ENCODE measurements at regions not wholly inside any gene's neighbourhood (a gene's known extent, or its start where the extent isn't known, plus 50 kb on each side); places are given as distances from the start of the nearest gene placed in this dataset.
"Not testable (repeated sequence)": the region's sequence is repeated elsewhere in the genome, so short reads cannot be mapped to it uniquely, and the experiment has no call there.

DNA sequence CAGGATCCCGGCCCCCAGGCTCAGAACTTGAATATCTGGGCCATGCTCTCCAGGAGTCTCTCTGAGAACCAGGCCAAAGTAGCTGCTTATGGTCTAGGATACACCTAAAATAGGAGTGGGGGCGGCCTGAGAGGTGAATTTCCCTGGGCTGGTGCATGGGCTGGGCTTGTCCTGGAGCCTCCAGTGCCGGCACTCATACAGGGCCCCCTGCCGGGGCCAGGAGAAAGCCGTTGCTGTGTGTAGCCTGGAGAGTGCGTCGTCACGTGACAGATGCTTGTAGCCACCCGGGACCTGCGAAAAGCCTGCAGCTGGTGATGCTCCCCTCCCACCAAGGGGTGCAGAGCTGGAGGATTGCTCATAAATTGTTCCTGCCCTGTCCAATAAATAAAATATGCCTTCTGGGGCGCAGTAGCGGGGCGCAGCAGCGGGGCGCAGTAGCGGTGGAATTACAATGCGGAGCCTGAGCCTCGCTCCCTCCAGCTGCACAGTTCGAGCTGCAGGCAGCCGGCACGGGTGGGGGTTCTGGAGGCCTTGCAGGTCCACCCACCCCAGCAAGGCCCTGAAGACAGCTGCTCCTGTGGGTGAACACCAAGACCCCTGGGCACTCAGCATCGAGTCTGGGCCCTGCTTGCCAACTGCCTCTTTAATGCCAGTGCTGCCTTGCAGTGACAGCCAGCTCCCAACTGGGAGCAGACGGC lies 289.9 kb downstream of the NDUFA10 start:
- DNase-seq (ENCODE audit: low spot score) (no peak), ATAC-seq (ENCODE audit: low FRiP score) (no peak)
- TF ChIP-seq CTCF (IDR thresholded peaks at IDR 0.05) = no peak

DNA sequence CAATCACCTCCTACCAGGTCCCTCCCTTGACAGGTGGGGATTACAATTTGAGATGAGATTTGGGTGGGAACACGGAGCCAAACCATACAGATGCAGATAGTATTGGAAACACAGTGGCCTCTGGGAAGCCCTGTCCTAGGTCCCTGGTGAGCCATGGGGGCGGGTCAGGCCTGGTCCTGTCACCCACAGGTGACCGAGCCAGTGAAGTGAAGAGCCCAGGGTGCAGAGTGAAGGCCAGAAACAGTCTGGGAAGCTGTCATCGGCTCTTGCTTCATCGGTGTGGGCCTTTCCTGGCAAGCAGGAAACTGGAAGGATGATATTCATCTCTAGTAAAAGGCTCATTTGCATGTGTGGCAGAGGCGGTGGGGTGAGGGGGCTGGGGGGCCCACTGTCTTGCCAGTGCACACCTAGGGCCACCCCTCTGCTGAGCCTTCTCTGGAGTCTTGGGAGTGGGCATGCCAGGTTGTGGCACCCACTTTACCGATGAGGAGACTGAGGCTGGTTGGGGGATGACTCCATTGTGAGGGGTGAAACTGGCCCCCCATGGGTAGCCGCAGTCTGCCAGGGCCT lies 290.6 kb downstream of the NDUFA10 start:
- DNase-seq (ENCODE audit: low spot score) = no peak
- ATAC-seq (ENCODE audit: low FRiP score) = no peak
- no peak for TF ChIP-seq CTCF (IDR thresholded peaks at IDR 0.05)

DNA sequence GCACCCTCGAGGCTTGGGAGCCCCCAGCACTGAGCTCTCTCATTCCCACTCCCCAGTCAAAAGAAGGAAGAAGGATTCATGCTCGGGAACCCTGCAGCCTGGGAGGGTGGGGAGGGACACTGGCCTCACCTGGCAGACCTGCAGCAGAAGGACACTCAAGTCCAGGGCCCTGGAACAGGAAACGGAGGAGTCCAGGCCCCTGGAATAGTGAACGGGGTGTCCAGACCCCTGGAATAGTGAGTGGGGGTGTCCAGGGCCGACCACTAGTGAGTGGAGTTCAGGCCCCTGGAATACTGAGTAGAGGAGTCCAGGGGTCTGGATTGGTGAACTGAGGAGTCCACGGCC lies 292.5 kb downstream of the NDUFA10 start:
- ATAC-seq (ENCODE audit: low FRiP score) (no peak), DNase-seq (ENCODE audit: low spot score) (no peak)
- no peak for TF ChIP-seq CTCF (IDR thresholded peaks at IDR 0.05)

GRCh38 chr2:239731998-239732665 lies 293.0 kb downstream of the NDUFA10 start:
- DNase-seq (ENCODE audit: low spot score) (no peak), ATAC-seq (ENCODE audit: low FRiP score) (no peak)
- TF ChIP-seq CTCF (IDR thresholded peaks at IDR 0.05) = no peak

DNA sequence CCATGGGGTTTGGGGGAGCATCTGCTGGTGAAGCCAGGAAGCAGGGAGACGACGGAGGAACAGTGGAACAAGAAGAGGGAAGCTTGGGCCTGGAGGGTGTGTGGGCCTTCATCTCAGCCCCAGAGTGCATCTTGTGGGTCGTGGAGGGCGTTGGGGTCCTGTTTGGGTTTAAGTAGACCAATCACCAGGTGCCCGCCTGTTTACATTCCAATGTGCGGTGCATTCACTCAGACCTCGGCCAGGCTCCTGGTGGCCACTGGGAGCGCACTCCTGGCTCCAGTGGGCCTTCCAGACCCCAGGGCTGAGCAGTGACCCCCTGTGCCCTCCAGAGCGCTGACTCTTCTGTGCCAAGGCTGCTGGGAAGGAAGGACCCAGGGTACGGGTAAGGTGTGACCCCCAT lies 293.7 kb downstream of the NDUFA10 start:
- DNase-seq (ENCODE audit: low spot score) (no peak), ATAC-seq (ENCODE audit: low FRiP score) (no peak)

GRCh38 chr2:239730897-239731296 lies 294.2 kb downstream of the NDUFA10 start:
- no peak for DNase-seq (ENCODE audit: low spot score)
- ATAC-seq (ENCODE audit: low FRiP score) = no peak
- TF ChIP-seq CTCF (IDR thresholded peaks at IDR 0.05) = no peak

More for the DNA sequence above, 293.7 kb downstream of the NDUFA10 start:
- TF ChIP-seq CTCF (IDR thresholded peaks at IDR 0.05) = no peak

GRCh38 chr2:239730567-239730882 lies 294.6 kb downstream of the NDUFA10 start:
- not testable (repeated sequence) for ATAC-seq (ENCODE audit: low FRiP score); DNase-seq (ENCODE audit: low spot score)

All from omental fat pad (tissue), 3 donors.